ENCODE measurements at regions not wholly inside any gene's neighbourhood (a gene's known extent, or its start where the extent isn't known, plus 50 kb on each side); places are given as distances from the start of the nearest gene placed in this dataset.

DNA sequence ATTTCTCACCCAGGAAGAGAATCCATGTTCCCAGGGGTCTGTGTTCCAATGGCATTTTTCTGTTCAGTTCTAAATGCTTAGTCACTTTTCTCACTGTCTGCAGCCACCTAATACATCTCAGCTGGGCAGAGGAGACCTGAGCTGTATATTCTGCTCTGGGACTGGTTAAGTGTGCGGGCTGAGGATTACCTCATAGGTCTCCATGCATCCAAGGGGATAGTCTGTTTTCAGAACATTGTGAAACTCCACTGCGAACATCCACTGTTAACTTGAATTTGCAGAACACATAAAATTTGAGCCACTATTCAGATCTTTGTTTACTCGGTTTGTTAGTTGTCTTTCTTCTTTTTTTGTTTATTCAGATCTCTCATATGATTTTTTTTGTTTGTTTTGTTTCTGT is 947.1 kb downstream of the TFAP2A start:
- Histone ChIP-seq H3K36me3 (ENCODE audit: control insufficient read depth in 4 of 4, insufficient read depth in 3 of 4, low read depth in 1 of 4, low read length in 3 of 4) (no peaks in the 10 kb centered on the region), H3K27ac (ENCODE audit: low read depth in 1 of 2, low read length in 2 of 2) (no peak overlapping the region), H3K9me3 (ENCODE audit: control insufficient read depth in 4 of 4, low read length in 3 of 4) (no peaks in the 10 kb centered on the region), H3K4me1 (ENCODE audit: control insufficient read depth in 4 of 4, insufficient read depth in 4 of 4, low read length in 3 of 4) (no peaks in the 10 kb centered on the region), H3K27me3 (ENCODE audit: control insufficient read depth in 4 of 4, insufficient read depth in 4 of 4, low read length in 3 of 4) (peaks cover 0 to 7% (median under 1%) of the 10 kb centered on the region in 4 donors), H3K4me3 (ENCODE audit: low read depth in 1 of 3, low read length in 3 of 3) (no peak overlapping the region), H3K9ac (ENCODE audit: low read depth in 1 of 2, low read length in 2 of 2) (no peak overlapping the region)
- TF ChIP-seq, protein P1, sequence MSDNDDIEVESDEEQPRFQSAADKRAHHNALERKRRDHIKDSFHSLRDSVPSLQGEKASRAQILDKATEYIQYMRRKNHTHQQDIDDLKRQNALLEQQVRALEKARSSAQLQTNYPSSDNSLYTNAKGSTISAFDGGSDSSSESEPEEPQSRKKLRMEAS (IDR thresholded peaks at IDR 0.05): no peak
- no peak for TF ChIP-seq RAD21 (IDR thresholded peaks at IDR 0.05)
- no peak for TF ChIP-seq SP1 (IDR thresholded peaks at IDR 0.05)
- no peak for TF ChIP-seq HNF4G (IDR thresholded peaks at IDR 0.05)
- TF ChIP-seq RXRA (IDR thresholded peaks at IDR 0.05): no peak
- TF ChIP-seq, protein P2, sequence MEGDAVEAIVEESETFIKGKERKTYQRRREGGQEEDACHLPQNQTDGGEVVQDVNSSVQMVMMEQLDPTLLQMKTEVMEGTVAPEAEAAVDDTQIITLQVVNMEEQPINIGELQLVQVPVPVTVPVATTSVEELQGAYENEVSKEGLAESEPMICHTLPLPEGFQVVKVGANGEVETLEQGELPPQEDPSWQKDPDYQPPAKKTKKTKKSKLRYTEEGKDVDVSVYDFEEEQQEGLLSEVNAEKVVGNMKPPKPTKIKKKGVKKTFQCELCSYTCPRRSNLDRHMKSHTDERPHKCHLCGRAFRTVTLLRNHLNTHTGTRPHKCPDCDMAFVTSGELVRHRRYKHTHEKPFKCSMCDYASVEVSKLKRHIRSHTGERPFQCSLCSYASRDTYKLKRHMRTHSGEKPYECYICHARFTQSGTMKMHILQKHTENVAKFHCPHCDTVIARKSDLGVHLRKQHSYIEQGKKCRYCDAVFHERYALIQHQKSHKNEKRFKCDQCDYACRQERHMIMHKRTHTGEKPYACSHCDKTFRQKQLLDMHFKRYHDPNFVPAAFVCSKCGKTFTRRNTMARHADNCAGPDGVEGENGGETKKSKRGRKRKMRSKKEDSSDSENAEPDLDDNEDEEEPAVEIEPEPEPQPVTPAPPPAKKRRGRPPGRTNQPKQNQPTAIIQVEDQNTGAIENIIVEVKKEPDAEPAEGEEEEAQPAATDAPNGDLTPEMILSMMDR (IDR thresholded peaks at IDR 0.05; ENCODE audit: low read depth, low read length, missing input control): no peak
- no peak for TF ChIP-seq FOXA2 (IDR thresholded peaks at IDR 0.05)
- no peak for TF ChIP-seq FOXA1 (IDR thresholded peaks at IDR 0.05)
- TF ChIP-seq, protein P3, sequence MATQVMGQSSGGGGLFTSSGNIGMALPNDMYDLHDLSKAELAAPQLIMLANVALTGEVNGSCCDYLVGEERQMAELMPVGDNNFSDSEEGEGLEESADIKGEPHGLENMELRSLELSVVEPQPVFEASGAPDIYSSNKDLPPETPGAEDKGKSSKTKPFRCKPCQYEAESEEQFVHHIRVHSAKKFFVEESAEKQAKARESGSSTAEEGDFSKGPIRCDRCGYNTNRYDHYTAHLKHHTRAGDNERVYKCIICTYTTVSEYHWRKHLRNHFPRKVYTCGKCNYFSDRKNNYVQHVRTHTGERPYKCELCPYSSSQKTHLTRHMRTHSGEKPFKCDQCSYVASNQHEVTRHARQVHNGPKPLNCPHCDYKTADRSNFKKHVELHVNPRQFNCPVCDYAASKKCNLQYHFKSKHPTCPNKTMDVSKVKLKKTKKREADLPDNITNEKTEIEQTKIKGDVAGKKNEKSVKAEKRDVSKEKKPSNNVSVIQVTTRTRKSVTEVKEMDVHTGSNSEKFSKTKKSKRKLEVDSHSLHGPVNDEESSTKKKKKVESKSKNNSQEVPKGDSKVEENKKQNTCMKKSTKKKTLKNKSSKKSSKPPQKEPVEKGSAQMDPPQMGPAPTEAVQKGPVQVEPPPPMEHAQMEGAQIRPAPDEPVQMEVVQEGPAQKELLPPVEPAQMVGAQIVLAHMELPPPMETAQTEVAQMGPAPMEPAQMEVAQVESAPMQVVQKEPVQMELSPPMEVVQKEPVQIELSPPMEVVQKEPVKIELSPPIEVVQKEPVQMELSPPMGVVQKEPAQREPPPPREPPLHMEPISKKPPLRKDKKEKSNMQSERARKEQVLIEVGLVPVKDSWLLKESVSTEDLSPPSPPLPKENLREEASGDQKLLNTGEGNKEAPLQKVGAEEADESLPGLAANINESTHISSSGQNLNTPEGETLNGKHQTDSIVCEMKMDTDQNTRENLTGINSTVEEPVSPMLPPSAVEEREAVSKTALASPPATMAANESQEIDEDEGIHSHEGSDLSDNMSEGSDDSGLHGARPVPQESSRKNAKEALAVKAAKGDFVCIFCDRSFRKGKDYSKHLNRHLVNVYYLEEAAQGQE (IDR thresholded peaks at IDR 0.05): no peak
- no peak for TF ChIP-seq GABPA (IDR thresholded peaks at IDR 0.05 in 1 of 2, conservative IDR thresholded peaks at IDR 0.05 in 1 of 2)
- TF ChIP-seq, protein P4, sequence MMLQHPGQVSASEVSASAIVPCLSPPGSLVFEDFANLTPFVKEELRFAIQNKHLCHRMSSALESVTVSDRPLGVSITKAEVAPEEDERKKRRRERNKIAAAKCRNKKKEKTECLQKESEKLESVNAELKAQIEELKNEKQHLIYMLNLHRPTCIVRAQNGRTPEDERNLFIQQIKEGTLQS (IDR thresholded peaks at IDR 0.05): no peak
- no peak for TF ChIP-seq EGR1 (IDR thresholded peaks at IDR 0.05; ENCODE audit: low read depth in 2 of 2)
- TF ChIP-seq HNF4A (conservative IDR thresholded peaks at IDR 0.05): no peak
- TF ChIP-seq JUND (IDR thresholded peaks at IDR 0.05): no peak
- TF ChIP-seq, protein P5, sequence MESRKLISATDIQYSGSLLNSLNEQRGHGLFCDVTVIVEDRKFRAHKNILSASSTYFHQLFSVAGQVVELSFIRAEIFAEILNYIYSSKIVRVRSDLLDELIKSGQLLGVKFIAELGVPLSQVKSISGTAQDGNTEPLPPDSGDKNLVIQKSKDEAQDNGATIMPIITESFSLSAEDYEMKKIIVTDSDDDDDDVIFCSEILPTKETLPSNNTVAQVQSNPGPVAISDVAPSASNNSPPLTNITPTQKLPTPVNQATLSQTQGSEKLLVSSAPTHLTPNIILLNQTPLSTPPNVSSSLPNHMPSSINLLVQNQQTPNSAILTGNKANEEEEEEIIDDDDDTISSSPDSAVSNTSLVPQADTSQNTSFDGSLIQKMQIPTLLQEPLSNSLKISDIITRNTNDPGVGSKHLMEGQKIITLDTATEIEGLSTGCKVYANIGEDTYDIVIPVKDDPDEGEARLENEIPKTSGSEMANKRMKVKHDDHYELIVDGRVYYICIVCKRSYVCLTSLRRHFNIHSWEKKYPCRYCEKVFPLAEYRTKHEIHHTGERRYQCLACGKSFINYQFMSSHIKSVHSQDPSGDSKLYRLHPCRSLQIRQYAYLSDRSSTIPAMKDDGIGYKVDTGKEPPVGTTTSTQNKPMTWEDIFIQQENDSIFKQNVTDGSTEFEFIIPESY (IDR thresholded peaks at IDR 0.05): no peak
- WGBS: 66% methylated on average over 3 of the region's 3 CpGs
- DNase-seq (ENCODE audit: low spot score): no peak

DNA sequence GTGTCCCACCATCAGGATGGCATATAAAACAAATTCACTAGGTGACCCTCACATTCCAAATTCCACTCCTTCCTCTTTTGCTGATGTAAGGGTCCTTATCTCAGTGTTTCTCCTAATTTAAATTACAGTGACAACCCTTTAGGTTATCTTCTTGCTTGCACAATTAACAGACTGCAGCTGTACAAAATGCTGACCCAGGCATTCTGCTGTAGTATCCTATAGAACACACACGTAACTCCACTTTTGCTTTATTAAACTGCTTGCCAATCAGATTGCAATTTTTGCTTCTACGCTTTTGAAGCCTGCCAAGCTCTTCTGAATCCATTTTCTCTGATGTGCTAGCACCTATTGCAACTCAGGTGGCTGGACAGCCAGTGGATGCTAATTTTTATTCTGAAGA is 950.3 kb downstream of the TFAP2A start:
- no peak for DNase-seq (ENCODE audit: low spot score)
- 69% methylated on average over 2 of the region's 2 CpGs for WGBS
- Histone ChIP-seq H3K27me3 (ENCODE audit: control insufficient read depth in 4 of 4, insufficient read depth in 4 of 4, low read length in 3 of 4) (peaks cover 0 to 3% (median 0%) of the 10 kb centered on the region in 4 donors), H3K27ac (ENCODE audit: low read depth in 1 of 2, low read length in 2 of 2) (no peak overlapping the region), H3K9me3 (ENCODE audit: control insufficient read depth in 4 of 4, low read length in 3 of 4) (no peaks in the 10 kb centered on the region), H3K9ac (ENCODE audit: low read depth in 1 of 2, low read length in 2 of 2) (no peak overlapping the region), H3K4me3 (ENCODE audit: low read depth in 1 of 3, low read length in 3 of 3) (no peak overlapping the region), H3K36me3 (ENCODE audit: control insufficient read depth in 4 of 4, insufficient read depth in 3 of 4, low read depth in 1 of 4, low read length in 3 of 4) (no peaks in the 10 kb centered on the region), H3K4me1 (ENCODE audit: control insufficient read depth in 4 of 4, insufficient read depth in 4 of 4, low read length in 3 of 4) (no peaks in the 10 kb centered on the region)
- TF ChIP-seq SP1 (IDR thresholded peaks at IDR 0.05): no peak
- TF ChIP-seq, protein P1 (IDR thresholded peaks at IDR 0.05): no peak
- TF ChIP-seq, protein P3 (IDR thresholded peaks at IDR 0.05): no peak
- no peak for TF ChIP-seq TAF1 (conservative IDR thresholded peaks at IDR 0.05)
- TF ChIP-seq, protein P5 (IDR thresholded peaks at IDR 0.05): no peak
- no peak for TF ChIP-seq FOXA1 (IDR thresholded peaks at IDR 0.05)
- TF ChIP-seq JUND (IDR thresholded peaks at IDR 0.05): no peak

All from liver (tissue), 8 donors.